ENCODE measurements at regions not wholly inside any gene's neighbourhood (a gene's known extent, or its start where the extent isn't known, plus 50 kb on each side); places are given as distances from the start of the nearest gene placed in this dataset.

GRCh38 chr18:56462276-56462675 lies 176.1 kb downstream of the TXNL1 start:
- no peak overlapping the region for H3K4me3 ChIP-seq (ENCODE audit: low read depth, low read length)
- no peak for TF ChIP-seq CTCF (IDR thresholded peaks at IDR 0.05; ENCODE audit: control insufficient read depth, extremely low read depth, insufficient read depth)
- DNase-seq (ENCODE audit: low read depth) = no peak

- H3K4me3 ChIP-seq (ENCODE audit: low read depth, low read length) = no peak overlapping the region
- TF ChIP-seq CTCF (IDR thresholded peaks at IDR 0.05; ENCODE audit: control insufficient read depth, extremely low read depth, insufficient read depth) = no peak
- peak; percentile 4 for DNase-seq (ENCODE audit: low read depth)
These were observed 177.2 kb downstream of the TXNL1 start for GRCh38 chr18:56461151-56461550.

GRCh38 chr18:56460581-56460980 lies 177.8 kb downstream of the TXNL1 start:
- DNase-seq (ENCODE audit: low read depth) = no peak
- no peak overlapping the region for H3K4me3 ChIP-seq (ENCODE audit: low read depth, low read length)
- no peak for TF ChIP-seq CTCF (IDR thresholded peaks at IDR 0.05; ENCODE audit: control insufficient read depth, extremely low read depth, insufficient read depth)

- DNase-seq (ENCODE audit: low read depth) = no peak
- H3K4me3 ChIP-seq (ENCODE audit: low read depth, low read length) = no peak overlapping the region
- no peak for TF ChIP-seq CTCF (IDR thresholded peaks at IDR 0.05; ENCODE audit: control insufficient read depth, extremely low read depth, insufficient read depth)
These were observed 179.4 kb downstream of the TXNL1 start for GRCh38 chr18:56458770-56459712.

- no peak overlapping the region for H3K4me3 ChIP-seq (ENCODE audit: low read depth, low read length)
- no peak for TF ChIP-seq CTCF (IDR thresholded peaks at IDR 0.05; ENCODE audit: control insufficient read depth, extremely low read depth, insufficient read depth)
- DNase-seq (ENCODE audit: low read depth) = no peak
These were observed 182.5 kb downstream of the TXNL1 start for GRCh38 chr18:56455874-56456273.

GRCh38 chr18:56455141-56455540 lies 183.3 kb downstream of the TXNL1 start:
- DNase-seq (ENCODE audit: low read depth) = no peak
- TF ChIP-seq CTCF (IDR thresholded peaks at IDR 0.05; ENCODE audit: control insufficient read depth, extremely low read depth, insufficient read depth) = no peak
- no peak overlapping the region for H3K4me3 ChIP-seq (ENCODE audit: low read depth, low read length)

All from LNCaP clone FGC (cell line).